Activated CD4-positive, alpha-beta T cell treated with anti-CD3 and anti-CD28 coated beads for 4 hours (primary cell): ENCODE measurements at regions not wholly inside any gene's neighbourhood (a gene's known extent, or its start where the extent isn't known, plus 50 kb on each side); places are given as distances from the start of the nearest gene placed in this dataset.

Experiments used
- DNase-seq, 2 donors: peaks; one replicate each; pipeline ENCODE4 v3.0.0-alpha.2; 2020

DNA sequence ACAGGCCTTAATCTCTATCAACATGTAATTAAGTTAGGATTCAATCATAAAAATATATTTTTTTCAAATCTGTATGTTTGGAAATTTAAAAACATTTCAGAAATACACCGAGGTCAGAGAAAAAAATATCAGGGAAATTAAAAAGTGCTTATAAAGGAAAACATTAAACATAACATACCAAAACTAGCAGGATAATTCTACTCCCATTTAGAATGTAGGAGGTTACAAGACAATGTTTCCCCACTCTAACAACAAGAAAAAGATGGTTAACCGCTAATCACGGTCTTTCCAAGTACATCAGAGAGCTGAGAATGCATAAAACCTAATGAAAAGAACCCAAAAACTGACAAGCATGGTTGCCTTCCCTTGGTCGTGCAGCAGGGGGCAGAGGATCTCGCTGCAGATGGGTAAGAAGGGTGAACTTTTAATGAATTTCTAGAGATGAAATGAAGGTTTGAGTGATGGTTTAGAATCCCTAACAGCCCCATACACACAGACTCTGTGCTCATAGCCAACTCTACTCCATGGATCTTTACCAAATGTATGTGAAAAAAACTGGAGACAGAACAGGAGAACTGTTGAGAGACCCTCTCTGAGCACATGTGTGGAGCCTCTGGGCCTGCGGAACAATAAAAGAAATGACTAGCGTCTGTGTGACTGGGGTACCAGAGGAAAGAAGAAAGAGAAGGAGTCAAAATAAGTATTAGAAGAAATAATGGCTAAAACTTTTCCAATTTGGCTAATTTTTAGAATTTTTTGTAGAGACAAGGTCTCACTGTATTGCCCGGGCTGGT lies 51.3 kb upstream of the LSM14A start:
- peak; percentile 34 to 51 for DNase-seq
